Neural progenitor cell (in vitro differentiated cells): ENCODE measurements at regions not wholly inside any gene's neighbourhood (a gene's known extent, or its start where the extent isn't known, plus 50 kb on each side); places are given as distances from the start of the nearest gene placed in this dataset.

Experiments
- DNase-seq: peaks from one replicate; pipeline ENCODE4 v3.0.0-alpha.2; 2016; ENCODE audit warnings: low spot score
- H2AFZ ChIP-seq: fragments of 200-600 bp; sonication (generic); replicated peaks from 2 replicates; pipeline ENCODE4 v1.6.1; 2016; ENCODE audit warnings: antibody characterized with exemption
- H3F3A ChIP-seq: fragments of 200-600 bp; sonication (generic); 2 replicates; pipeline ENCODE4 v1.6.1; 2016; ENCODE audit warnings: antibody characterized with exemption, low read depth
- H3K27ac ChIP-seq: fragments of 200-600 bp; sonication (generic); 2 replicates; pipeline ENCODE4 v1.5.1; 2016; ENCODE audit warnings: mild to moderate bottlenecking
- H3K27me3 ChIP-seq: fragments of 200-600 bp; sonication (generic); 2 replicates; pipeline ENCODE4 v1.6.1; 2016; ENCODE audit warnings: mild to moderate bottlenecking, moderate library complexity
- H3K36me3 ChIP-seq: fragments of 200-600 bp; sonication (generic); 2 replicates; pipeline ENCODE4 v1.5.1; 2016
- H3K4me1 ChIP-seq: fragments of 200-600 bp; sonication (generic); 2 replicates; pipeline ENCODE4 v1.6.1; 2016; ENCODE audit warnings: mixed run types
- H3K4me2 ChIP-seq: fragments of 200-600 bp; sonication (generic); 2 replicates; pipeline ENCODE4 v1.6.1; 2016
- H3K4me3 ChIP-seq: fragments of 200-600 bp; sonication (generic); 2 replicates; pipeline ENCODE4 v1.5.1; 2016
- H3K79me2 ChIP-seq: fragments of 200-600 bp; sonication (generic); 2 replicates; pipeline ENCODE4 v1.6.1; 2016; ENCODE audit warnings: low read depth
- H3K9ac ChIP-seq: fragments of 200-600 bp; sonication (generic); 2 replicates; pipeline ENCODE4 v1.6.1; 2016
- H3K9me3 ChIP-seq: fragments of 200-600 bp; sonication (generic); 2 replicates; pipeline ENCODE4 v1.5.1; 2016; ENCODE audit warnings: low read depth
- H4K20me1 ChIP-seq: fragments of 200-600 bp; sonication (generic); 2 replicates; pipeline ENCODE4 v1.6.1; 2016; ENCODE audit warnings: low read depth
- H3K27ac Mint-ChIP-seq: 3 replicates; pipeline ENCODE4 v1.8.0; 2021; ENCODE audit warnings: mixed read lengths
- H3K27me3 Mint-ChIP-seq: 2 replicates; pipeline ENCODE4 v1.8.0; 2022; ENCODE audit warnings: low read depth, mild to moderate bottlenecking, inconsistent platforms, moderate library complexity, mixed read lengths; ENCODE audit not compliant: insufficient read depth
- H3K36me3 Mint-ChIP-seq: 3 replicates; pipeline ENCODE4 v1.8.0; 2021; ENCODE audit warnings: mixed read lengths
- H3K4me1 Mint-ChIP-seq: 3 replicates; pipeline ENCODE4 v1.8.0; 2021; ENCODE audit warnings: mixed read lengths
- H3K4me3 Mint-ChIP-seq: 3 replicates; pipeline ENCODE4 v1.8.0; 2021; ENCODE audit warnings: mild to moderate bottlenecking, moderate library complexity, mixed read lengths
- H3K9me3 Mint-ChIP-seq: 3 replicates; pipeline ENCODE4 v1.8.0; 2020; ENCODE audit warnings: mixed read lengths
- CTCF ChIP-seq: fragments of 200-600 bp; sonication (generic); IDR thresholded peaks from 2 replicates; pipeline ENCODE4 v1.5.1; 2017; ENCODE audit warnings: antibody characterized with exemption, mild to moderate bottlenecking
- EZH2 ChIP-seq: fragments of 200-600 bp; sonication (generic); IDR thresholded peaks from 2 replicates; pipeline ENCODE4 v1.6.1; 2017; ENCODE audit warnings: antibody characterized with exemption, mild to moderate bottlenecking, moderate library complexity
- EZH2phosphoT487 ChIP-seq: fragments of 200-600 bp; sonication (generic); IDR thresholded peaks from 2 replicates; pipeline ENCODE4 v1.6.1; 2017; ENCODE audit warnings: antibody characterized with exemption

DNA sequence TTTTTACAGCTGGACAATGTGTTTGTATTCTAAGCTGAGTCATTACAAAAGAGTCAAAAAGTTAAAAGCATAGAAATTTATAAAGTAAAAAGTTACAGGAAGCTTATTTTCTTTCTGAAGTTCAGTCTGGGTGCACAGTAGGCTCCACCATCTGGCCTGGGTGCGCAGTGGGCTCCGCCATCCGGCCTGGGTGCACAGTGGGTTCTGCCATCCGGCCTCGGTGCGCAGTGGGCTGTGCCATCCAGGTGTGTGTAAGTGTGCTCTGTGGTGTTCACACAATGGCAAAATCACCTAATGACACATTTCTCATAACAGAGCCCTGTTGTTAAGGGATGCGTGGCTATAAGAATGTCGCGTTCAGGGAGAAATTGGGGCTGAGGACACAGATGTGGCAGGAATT is 195.5 kb downstream of the ANKRD30B start:
- Mint-ChIP-seq H3K27me3 (peaks cover 3% of the 10 kb centered on the region), H3K36me3 (no peaks in the 10 kb centered on the region), H3K4me1 (no peaks in the 10 kb centered on the region), H3K4me3 (no peak overlapping the region), H3K9me3 (peaks cover 48% of the 10 kb centered on the region), H3K27ac (no peak overlapping the region)
- Histone ChIP-seq H3K4me3 (no peak overlapping the region), H4K20me1 (no peaks in the 10 kb centered on the region), H3K27me3 (no peaks in the 10 kb centered on the region), H3K79me2 (no peaks in the 10 kb centered on the region), H3K9me3 (peaks cover 6% of the 10 kb centered on the region), H2AFZ (no peak overlapping the region), H3K27ac (no peak overlapping the region), H3K4me1 (no peaks in the 10 kb centered on the region), H3F3A (no peaks in the 10 kb centered on the region), H3K9ac (no peak overlapping the region), H3K4me2 (no peak overlapping the region), H3K36me3 (no peaks in the 10 kb centered on the region)
- DNase-seq: no peak
- TF ChIP-seq EZH2 (no peak), EZH2phosphoT487 (no peak), CTCF (no peak)

DNA sequence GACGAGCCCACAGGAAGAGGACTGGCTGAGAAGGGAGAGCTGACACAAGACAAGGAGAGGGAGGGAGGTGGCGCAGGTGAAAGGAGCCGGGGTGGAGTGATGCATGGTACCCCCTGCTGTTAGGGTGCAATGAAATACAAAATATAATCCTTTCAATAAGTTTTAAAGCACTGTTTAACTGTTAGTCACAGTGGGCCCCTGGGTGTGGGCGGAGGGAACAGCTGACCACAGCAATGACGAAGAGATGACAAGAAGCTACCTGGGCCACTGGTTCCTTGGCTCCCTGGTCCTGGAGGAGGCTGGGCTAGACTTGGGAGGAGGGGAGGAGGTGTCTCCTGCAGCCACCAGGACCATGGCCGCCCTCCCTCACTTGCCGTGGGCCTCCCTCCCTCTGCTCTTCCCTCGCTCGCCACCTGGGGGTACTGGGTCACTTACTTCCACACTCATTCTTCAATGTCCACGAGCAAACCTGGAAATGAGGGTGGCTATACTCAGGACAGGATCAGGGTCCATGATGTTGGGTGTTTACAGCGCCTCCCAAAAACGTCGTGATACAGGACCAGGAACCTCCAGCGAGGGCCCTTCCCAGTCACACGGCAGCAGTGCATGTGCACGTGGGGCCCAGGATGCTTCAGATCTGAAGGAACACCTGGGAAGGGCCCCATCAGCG is 196.1 kb downstream of the ANKRD30B start:
- Histone ChIP-seq H4K20me1 (no peaks in the 10 kb centered on the region), H3K9ac (no peak overlapping the region), H3K9me3 (peaks cover 6% of the 10 kb centered on the region), H3K36me3 (no peaks in the 10 kb centered on the region), H3K79me2 (no peaks in the 10 kb centered on the region), H3F3A (no peaks in the 10 kb centered on the region), H3K27ac (no peak overlapping the region), H3K4me2 (no peak overlapping the region), H3K27me3 (no peaks in the 10 kb centered on the region), H3K4me1 (no peaks in the 10 kb centered on the region), H2AFZ (no peak overlapping the region), H3K4me3 (no peak overlapping the region)
- peaks cover 3% of the 10 kb centered on the region for H3K27me3 Mint-ChIP-seq
- TF ChIP-seq CTCF (no peak), EZH2 (no peak), EZH2phosphoT487 (no peak)
- H3K4me3 Mint-ChIP-seq: no peak overlapping the region
- no peaks in the 10 kb centered on the region for H3K36me3 Mint-ChIP-seq
- H3K4me1 Mint-ChIP-seq: no peaks in the 10 kb centered on the region
- no peak overlapping the region for H3K27ac Mint-ChIP-seq
- H3K9me3 Mint-ChIP-seq: peaks cover 47% of the 10 kb centered on the region
- DNase-seq: no peak

- no peaks in the 10 kb centered on the region for H3K36me3 Mint-ChIP-seq
- peaks cover 3% of the 10 kb centered on the region for H3K27me3 Mint-ChIP-seq
- no peak for TF ChIP-seq EZH2phosphoT487
- no peak for TF ChIP-seq CTCF
- no peak for TF ChIP-seq EZH2
- peaks cover 52% of the 10 kb centered on the region for H3K9me3 Mint-ChIP-seq
- no peak overlapping the region for H3K27ac ChIP-seq
- H3K4me2 ChIP-seq: no peak overlapping the region
- H3K9ac ChIP-seq: no peak overlapping the region
- H4K20me1 ChIP-seq: no peaks in the 10 kb centered on the region
- no peaks in the 10 kb centered on the region for H3K4me1 ChIP-seq
- H2AFZ ChIP-seq: no peak overlapping the region
- H3K27ac Mint-ChIP-seq: no peak overlapping the region
- no peaks in the 10 kb centered on the region for H3K79me2 ChIP-seq
- no peaks in the 10 kb centered on the region for H3F3A ChIP-seq
- no peaks in the 10 kb centered on the region for H3K27me3 ChIP-seq
- no peaks in the 10 kb centered on the region for H3K4me1 Mint-ChIP-seq
- peaks cover 6% of the 10 kb centered on the region for H3K9me3 ChIP-seq
- H3K4me3 Mint-ChIP-seq: no peak overlapping the region
- H3K4me3 ChIP-seq: no peak overlapping the region
- no peaks in the 10 kb centered on the region for H3K36me3 ChIP-seq
- DNase-seq: no peak
Measured at GRCh38 chr18:14944838-14945237, 196.9 kb downstream of the ANKRD30B start.
